DND-41 (cell line): ENCODE measurements at regions not wholly inside any gene's neighbourhood (a gene's known extent, or its start where the extent isn't known, plus 50 kb on each side); places are given as distances from the start of the nearest gene placed in this dataset.

Experiments
- EZH2 ChIP-seq: IDR thresholded peaks from 3 replicates; pipeline ENCODE4 v1.6.1; 2012; ENCODE audit warnings: borderline replicate concordance, low read depth, mild to moderate bottlenecking, moderate library complexity, low read length, inconsistent platforms; ENCODE audit not compliant: severe bottlenecking
- TF ChIP-seq, protein P1 (sequence below): IDR thresholded peaks from 2 replicates; pipeline ENCODE4 v1.5.1; 2012; ENCODE audit warnings: borderline replicate concordance, low read length, moderate library complexity, mild to moderate bottlenecking; ENCODE audit not compliant: poor library complexity, severe bottlenecking; ENCODE audit errors: extremely low read depth

DNA sequence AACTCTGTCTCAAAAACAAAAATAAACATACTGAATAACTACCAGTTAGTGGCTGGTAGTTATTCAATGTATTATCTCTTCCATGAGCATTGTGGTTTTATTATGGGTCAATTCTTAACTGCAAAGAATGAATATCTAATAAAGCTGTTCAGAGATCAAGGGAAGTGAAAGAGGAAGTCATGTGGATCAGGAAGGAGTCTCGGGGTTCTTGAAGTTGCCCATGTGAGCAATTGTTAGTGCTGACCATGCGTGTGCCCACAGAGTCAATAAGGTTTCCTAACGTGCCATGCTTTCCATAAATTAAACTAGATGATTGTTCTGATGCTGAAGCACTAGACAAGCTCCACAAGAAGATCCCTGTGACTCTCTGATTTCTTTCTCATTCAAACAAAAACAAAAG is 136.5 kb upstream of the CPSF6 start:
- TF ChIP-seq, protein P1, sequence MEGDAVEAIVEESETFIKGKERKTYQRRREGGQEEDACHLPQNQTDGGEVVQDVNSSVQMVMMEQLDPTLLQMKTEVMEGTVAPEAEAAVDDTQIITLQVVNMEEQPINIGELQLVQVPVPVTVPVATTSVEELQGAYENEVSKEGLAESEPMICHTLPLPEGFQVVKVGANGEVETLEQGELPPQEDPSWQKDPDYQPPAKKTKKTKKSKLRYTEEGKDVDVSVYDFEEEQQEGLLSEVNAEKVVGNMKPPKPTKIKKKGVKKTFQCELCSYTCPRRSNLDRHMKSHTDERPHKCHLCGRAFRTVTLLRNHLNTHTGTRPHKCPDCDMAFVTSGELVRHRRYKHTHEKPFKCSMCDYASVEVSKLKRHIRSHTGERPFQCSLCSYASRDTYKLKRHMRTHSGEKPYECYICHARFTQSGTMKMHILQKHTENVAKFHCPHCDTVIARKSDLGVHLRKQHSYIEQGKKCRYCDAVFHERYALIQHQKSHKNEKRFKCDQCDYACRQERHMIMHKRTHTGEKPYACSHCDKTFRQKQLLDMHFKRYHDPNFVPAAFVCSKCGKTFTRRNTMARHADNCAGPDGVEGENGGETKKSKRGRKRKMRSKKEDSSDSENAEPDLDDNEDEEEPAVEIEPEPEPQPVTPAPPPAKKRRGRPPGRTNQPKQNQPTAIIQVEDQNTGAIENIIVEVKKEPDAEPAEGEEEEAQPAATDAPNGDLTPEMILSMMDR = no peak
- no peak for TF ChIP-seq EZH2
